B cell (primary cell): ENCODE measurements at regions not wholly inside any gene's neighbourhood (a gene's known extent, or its start where the extent isn't known, plus 50 kb on each side); places are given as distances from the start of the nearest gene placed in this dataset.

Experiments used
- ATAC-seq: fragments of 200-7000 bp; cut with Tn5 transposase; one replicate; pipeline ENCODE4 v1.10.0; 2021; ENCODE audit warnings: low read depth, mild to moderate bottlenecking, moderate number of reproducible peaks, moderate library complexity
- CTCF ChIA-PET: fragments of 350-600 bp; sonication (Branson Sonifier 250); formaldehyde crosslinking; loops from one replicate; lab custom pipeline; 2021; ENCODE audit warnings: antibody characterized with exemption, inconsistent platforms; lab: Charles Lee
- POLR2A ChIA-PET: fragments of 350-600 bp; sonication (Branson Sonifier 250); formaldehyde crosslinking; loops from one replicate; lab custom pipeline; 2021; ENCODE audit warnings: antibody characterized with exemption; lab: Charles Lee
- DNase-seq: peaks from one replicate; pipeline ENCODE4 v3.0.0; 2013
- H2AFZ ChIP-seq: 2 replicates; pipeline ENCODE4 v1.6.1; 2012; ENCODE audit warnings: mild to moderate bottlenecking, low read depth, low read length; ENCODE audit not compliant: insufficient read depth, poor library complexity, severe bottlenecking
- H3K27ac ChIP-seq, 2 donors: 1 replicate in 1 of 2; 2 replicates in 1 of 2; pipeline ENCODE4 v1.5.1; 2012 to 2013; ENCODE audit warnings: low read length in 2 of 2, mild to moderate bottlenecking in 2 of 2, moderate library complexity in 1 of 2
- H3K27me3 ChIP-seq, 4 experiments: fragments of 200-600 bp in 1 of 4; sonication (generic) in 1 of 4; replicated peaks in 1 of 4; 1 replicate in 2 of 4; 2 replicates in 2 of 4; pipeline versions ENCODE4 v1.6.1 to v1.7.0; 2013 to 2016; ENCODE audit warnings: low read length in 3 of 4, mild to moderate bottlenecking in 2 of 4, mixed read lengths in 1 of 4, moderate library complexity in 1 of 4; ENCODE audit not compliant: insufficient read depth in 4 of 4, control insufficient read depth in 3 of 4; ENCODE audit errors: control extremely low read depth in 1 of 4
- H3K36me3 ChIP-seq, 2 experiments: replicated peaks in 1 of 2; 1 replicate in 1 of 2; 2 replicates in 1 of 2; pipeline versions ENCODE4 v1.6.1 to v1.7.1; 2013; ENCODE audit warnings: low read length in 1 of 2; ENCODE audit not compliant: insufficient read depth in 2 of 2, control insufficient read depth in 1 of 2; ENCODE audit errors: control extremely low read depth in 1 of 2, extremely low read depth in 1 of 2
- H3K4me1 ChIP-seq, 2 donors: fragments of 200-600 bp in 1 of 2; sonication (generic) in 1 of 2; 1 replicate in 1 of 2; 2 replicates in 1 of 2; pipeline versions ENCODE4 v1.5.1 to v1.6.1; 2013 to 2017; ENCODE audit warnings: low read length in 2 of 2; ENCODE audit not compliant: control insufficient read depth in 2 of 2, insufficient read depth in 2 of 2
- H3K4me2 ChIP-seq: replicated peaks from 2 replicates; pipeline ENCODE3; 2012; ENCODE audit warnings: mild to moderate bottlenecking, low read depth, low read length; ENCODE audit not compliant: poor library complexity, severe bottlenecking
- H3K4me3 ChIP-seq, 5 experiments: fragments of 200-600 bp in 1 of 5; sonication (generic) in 1 of 5; 1 replicate in 3 of 5; 2 replicates in 2 of 5; pipeline versions ENCODE4 v1.5.1 to v1.7.0; 2011 to 2016; ENCODE audit warnings: low read length in 4 of 5, mild to moderate bottlenecking in 4 of 5, low read depth in 2 of 5, control low read depth in 1 of 5, moderate library complexity in 1 of 5; ENCODE audit not compliant: insufficient read depth in 1 of 5; ENCODE audit errors: control extremely low read depth in 1 of 5, extremely low read depth in 1 of 5
- H3K79me2 ChIP-seq: fragments of 200-600 bp; sonication (generic); one replicate; pipeline ENCODE4 v1.6.0; 2016; ENCODE audit warnings: low read length; ENCODE audit not compliant: control insufficient read depth, insufficient read depth
- H3K9ac ChIP-seq: fragments of 200-600 bp; sonication (generic); 2 replicates; pipeline ENCODE4 v1.6.1; 2017; ENCODE audit warnings: mild to moderate bottlenecking, low read length, moderate library complexity
- H3K9me3 ChIP-seq, 3 donors: one replicate each; pipeline versions ENCODE4 v1.6.1 to v1.7.1; 2013; ENCODE audit warnings: low read length in 2 of 3; ENCODE audit not compliant: control insufficient read depth in 2 of 3, insufficient read depth in 1 of 3; ENCODE audit errors: control extremely low read depth in 1 of 3
- H4K20me1 ChIP-seq: 2 replicates; pipeline ENCODE4 v1.6.0; 2012; ENCODE audit warnings: mild to moderate bottlenecking, low read length; ENCODE audit not compliant: insufficient read depth, control insufficient read depth, poor library complexity, severe bottlenecking
- H3K27ac Mint-ChIP-seq: one replicate; pipeline ENCODE4 v1.8.0; 2021; ENCODE audit warnings: mixed read lengths
- H3K27me3 Mint-ChIP-seq: one replicate; pipeline ENCODE4 v1.8.0; 2021; ENCODE audit warnings: mixed read lengths
- H3K4me1 Mint-ChIP-seq: one replicate; pipeline ENCODE4 v1.8.0; 2021; ENCODE audit warnings: mixed read lengths
- H3K4me3 Mint-ChIP-seq: one replicate; pipeline ENCODE4 v1.8.0; 2021; ENCODE audit warnings: mixed read lengths
- H3K9me3 Mint-ChIP-seq: one replicate; pipeline ENCODE4 v1.8.0; 2022; ENCODE audit warnings: mixed read lengths; ENCODE audit not compliant: insufficient read depth
- EZH2 ChIP-seq: IDR thresholded peaks from 2 replicates; pipeline ENCODE4 v1.6.1; 2012; ENCODE audit warnings: borderline replicate concordance, low read depth, mild to moderate bottlenecking, moderate library complexity, low read length; ENCODE audit not compliant: insufficient read depth, poor library complexity, severe bottlenecking
- WGBS: methylation state at CpG from one replicate; pipeline ENCODE4 v1.1.5; 2013; ENCODE audit warnings: missing lambda C conversion rate; ENCODE audit not compliant: insufficient coverage; 5-methylcytosine and 5-hydroxymethylcytosine counted together
- intact Hi-C: fragments of 100-400 bp; cut with micrococcal nuclease; formaldehyde crosslinking; loops from one replicate; pipeline ENCODE4 v1.10.0; 2022
- TF ChIP-seq, protein P1 (sequence below): fragments of 200-600 bp; IDR thresholded peaks from one replicate; pipeline ENCODE4 v1.8.0; 2022; ENCODE audit warnings: antibody characterized with exemption, mild to moderate bottlenecking

DNA sequence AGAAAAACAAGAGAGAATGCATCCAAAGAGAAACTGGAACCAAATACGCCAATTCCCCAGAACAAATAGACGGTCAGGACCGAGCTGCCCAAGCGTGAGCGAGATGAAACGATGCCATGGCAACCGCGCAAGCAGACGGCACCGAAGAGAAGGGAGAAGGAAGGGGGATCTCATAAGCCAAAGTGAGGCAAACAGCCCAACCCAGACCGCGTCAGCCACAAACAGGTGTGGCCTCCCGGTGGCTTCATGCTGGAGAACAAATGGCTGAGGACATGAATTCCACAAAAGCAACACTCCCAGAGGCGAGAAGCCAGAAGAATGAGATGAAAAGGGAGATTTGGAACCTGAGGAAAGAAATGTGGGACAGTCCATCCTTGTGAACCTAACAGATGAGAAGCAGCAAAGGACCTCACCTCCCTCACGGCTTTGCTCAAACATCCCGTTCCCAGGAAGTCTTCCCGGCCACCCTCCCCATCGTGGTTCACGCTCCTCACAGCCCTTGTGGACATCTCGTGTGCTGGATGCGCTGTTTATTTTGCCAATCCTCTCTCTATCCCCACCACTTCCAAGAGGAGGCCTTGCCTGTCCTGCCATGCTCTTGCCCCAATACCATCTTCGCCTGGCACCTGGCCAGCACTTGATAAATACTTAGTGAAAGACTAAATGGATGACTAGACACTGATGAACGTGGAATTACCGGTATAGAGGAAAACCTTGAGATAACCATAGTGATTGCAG lies 89.1 kb upstream of the RTL6 start:
- H3K4me3 Mint-ChIP-seq: no peak overlapping the region
- ATAC-seq: no peak

DNA sequence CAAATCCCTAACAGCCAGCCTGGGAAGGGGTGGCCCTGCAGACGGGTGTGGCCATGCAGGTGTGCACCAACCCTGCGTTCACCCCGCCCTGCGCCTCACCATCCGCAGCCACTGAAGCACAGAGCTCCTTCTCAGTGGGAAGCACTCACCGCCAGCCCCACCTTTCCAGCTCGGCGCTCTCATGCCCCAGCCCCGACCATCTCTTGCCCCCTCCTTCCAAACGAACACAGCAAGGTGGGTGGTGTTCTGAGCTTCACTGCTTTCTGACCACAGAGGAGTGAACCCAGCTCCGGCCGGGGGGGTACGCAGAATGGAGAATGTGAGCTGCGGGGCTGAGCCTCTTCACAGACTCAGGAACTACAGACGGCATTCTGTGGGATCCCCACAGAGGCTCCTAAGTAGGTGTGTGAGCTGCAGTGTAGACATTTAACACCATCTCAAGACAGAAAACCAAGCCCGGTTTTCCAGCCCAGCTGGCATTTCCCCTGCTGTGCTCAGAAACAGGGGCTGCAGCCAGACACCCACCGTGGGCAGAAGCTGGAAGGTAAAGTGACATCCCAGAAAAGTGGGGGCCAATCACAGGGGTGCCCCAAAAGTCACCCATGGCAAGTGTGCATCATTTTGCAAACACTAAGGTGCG lies 88.4 kb upstream of the RTL6 start:
- no peaks in the 10 kb centered on the region for H3K4me1 ChIP-seq
- no peak for DNase-seq
- H3K4me3 Mint-ChIP-seq: no peak overlapping the region
- H3K9ac ChIP-seq: no peak overlapping the region
- peaks cover 18% of the 10 kb centered on the region for H3K27me3 Mint-ChIP-seq
- H2AFZ ChIP-seq: no peak overlapping the region
- H3K9me3 Mint-ChIP-seq: no peaks in the 10 kb centered on the region
- peaks cover 0 to 14% (median 3%) of the 10 kb centered on the region in 4 experiments for H3K27me3 ChIP-seq
- H3K27ac ChIP-seq: no peak overlapping the region
- TF ChIP-seq, protein P1, sequence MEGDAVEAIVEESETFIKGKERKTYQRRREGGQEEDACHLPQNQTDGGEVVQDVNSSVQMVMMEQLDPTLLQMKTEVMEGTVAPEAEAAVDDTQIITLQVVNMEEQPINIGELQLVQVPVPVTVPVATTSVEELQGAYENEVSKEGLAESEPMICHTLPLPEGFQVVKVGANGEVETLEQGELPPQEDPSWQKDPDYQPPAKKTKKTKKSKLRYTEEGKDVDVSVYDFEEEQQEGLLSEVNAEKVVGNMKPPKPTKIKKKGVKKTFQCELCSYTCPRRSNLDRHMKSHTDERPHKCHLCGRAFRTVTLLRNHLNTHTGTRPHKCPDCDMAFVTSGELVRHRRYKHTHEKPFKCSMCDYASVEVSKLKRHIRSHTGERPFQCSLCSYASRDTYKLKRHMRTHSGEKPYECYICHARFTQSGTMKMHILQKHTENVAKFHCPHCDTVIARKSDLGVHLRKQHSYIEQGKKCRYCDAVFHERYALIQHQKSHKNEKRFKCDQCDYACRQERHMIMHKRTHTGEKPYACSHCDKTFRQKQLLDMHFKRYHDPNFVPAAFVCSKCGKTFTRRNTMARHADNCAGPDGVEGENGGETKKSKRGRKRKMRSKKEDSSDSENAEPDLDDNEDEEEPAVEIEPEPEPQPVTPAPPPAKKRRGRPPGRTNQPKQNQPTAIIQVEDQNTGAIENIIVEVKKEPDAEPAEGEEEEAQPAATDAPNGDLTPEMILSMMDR: no peak
- no peak for TF ChIP-seq EZH2
- no peaks in the 10 kb centered on the region for H3K79me2 ChIP-seq
- no peaks in the 10 kb centered on the region for H3K4me1 Mint-ChIP-seq
- no peak for ATAC-seq
- H3K4me2 ChIP-seq: no peak overlapping the region
- H3K9me3 ChIP-seq: peaks cover 0 to 6% (median 0%) of the 10 kb centered on the region in 3 donors
- ChIA-PET CTCF (no interaction called here), POLR2A (no interaction called here)
- intact Hi-C loops: no loop called here
- no peaks in the 10 kb centered on the region for H3K36me3 ChIP-seq
- WGBS: 58% methylated on average over 12 of the region's 18 CpGs
- H4K20me1 ChIP-seq: no peaks in the 10 kb centered on the region
- H3K27ac Mint-ChIP-seq: no peak overlapping the region
- no peak overlapping the region for H3K4me3 ChIP-seq

More for the DNA sequence above, 89.1 kb upstream of the RTL6 start:
- TF ChIP-seq, protein P1: no peak
- no peak for TF ChIP-seq EZH2
- Mint-ChIP-seq H3K4me1 (no peaks in the 10 kb centered on the region), H3K27ac (no peak overlapping the region), H3K27me3 (peaks cover 18% of the 10 kb centered on the region), H3K9me3 (no peaks in the 10 kb centered on the region)
- peaks cover 0 to 14% (median 3%) of the 10 kb centered on the region in 4 experiments for H3K27me3 ChIP-seq
- CTCF ChIA-PET: no interaction called here
- peaks cover 0 to 6% (median 0%) of the 10 kb centered on the region in 3 donors for H3K9me3 ChIP-seq
- H3K9ac ChIP-seq: no peak overlapping the region
- no peak overlapping the region for H2AFZ ChIP-seq
- 73% methylated on average over 16 of the region's 24 CpGs for WGBS
- H3K27ac ChIP-seq: no peak overlapping the region
- no peak for DNase-seq
- no peaks in the 10 kb centered on the region for H4K20me1 ChIP-seq
- POLR2A ChIA-PET: no interaction called here
- H3K4me3 ChIP-seq: no peak overlapping the region
- H3K4me2 ChIP-seq: no peak overlapping the region
- H3K79me2 ChIP-seq: no peaks in the 10 kb centered on the region
- H3K36me3 ChIP-seq: no peaks in the 10 kb centered on the region
- intact Hi-C loops: no loop called here
- no peaks in the 10 kb centered on the region for H3K4me1 ChIP-seq
